HG03060 (cell line): ENCODE measurements at regions not wholly inside any gene's neighbourhood (a gene's known extent, or its start where the extent isn't known, plus 50 kb on each side); places are given as distances from the start of the nearest gene placed in this dataset.
"Not testable (repeated sequence)": the region's sequence is repeated elsewhere in the genome, so short reads cannot be mapped to it uniquely, and the experiment has no call there.

Source experiments
- ATAC-seq: cut with Tn5 transposase; IDR thresholded peaks from one replicate; pipeline ENCODE4 v1.9.1; 2021; ENCODE audit warnings: low read depth, moderate number of reproducible peaks; ENCODE audit not compliant: unreplicated experiment

DNA sequence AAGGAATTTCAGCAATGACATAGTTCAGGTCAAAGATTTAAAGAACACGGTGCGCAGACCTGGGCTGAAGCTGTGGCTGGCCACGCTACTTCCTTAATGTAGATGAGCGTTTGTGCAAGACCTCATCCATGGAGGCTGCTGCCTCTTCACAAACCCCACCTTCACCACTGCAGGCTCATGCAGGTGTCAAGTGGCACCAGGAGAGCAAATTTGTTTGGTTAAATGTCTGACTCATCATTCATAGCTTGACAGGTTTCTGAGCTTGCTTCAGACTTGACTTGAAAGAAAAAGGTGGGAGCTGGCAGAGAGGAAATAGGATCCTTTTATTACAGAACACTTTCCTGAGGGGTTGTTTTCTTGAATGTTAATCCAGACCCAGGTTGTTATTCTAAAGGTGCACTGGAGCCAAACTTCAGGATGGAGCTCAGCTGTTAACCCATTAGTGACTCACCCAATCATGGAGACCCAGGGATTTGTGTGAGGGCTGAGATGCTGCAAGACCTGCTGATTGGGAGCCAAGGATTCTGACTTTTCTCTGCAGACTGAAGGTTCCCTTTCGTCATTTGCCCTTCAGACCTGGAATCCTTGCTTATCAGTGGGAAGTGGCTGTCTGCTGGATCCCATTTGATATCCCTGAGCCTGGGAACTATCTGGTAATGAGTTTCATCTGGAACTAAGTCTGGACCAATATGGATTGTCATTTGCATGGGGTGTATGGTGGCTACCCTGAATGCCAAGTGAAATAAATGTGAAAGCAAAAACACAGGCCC, 315.3 kb downstream of the PTTG2 start:
- ATAC-seq, result no peak

GRCh38 chr4:38278255-38278654, 318.1 kb downstream of the PTTG2 start:
- ATAC-seq, result no peak

DNA sequence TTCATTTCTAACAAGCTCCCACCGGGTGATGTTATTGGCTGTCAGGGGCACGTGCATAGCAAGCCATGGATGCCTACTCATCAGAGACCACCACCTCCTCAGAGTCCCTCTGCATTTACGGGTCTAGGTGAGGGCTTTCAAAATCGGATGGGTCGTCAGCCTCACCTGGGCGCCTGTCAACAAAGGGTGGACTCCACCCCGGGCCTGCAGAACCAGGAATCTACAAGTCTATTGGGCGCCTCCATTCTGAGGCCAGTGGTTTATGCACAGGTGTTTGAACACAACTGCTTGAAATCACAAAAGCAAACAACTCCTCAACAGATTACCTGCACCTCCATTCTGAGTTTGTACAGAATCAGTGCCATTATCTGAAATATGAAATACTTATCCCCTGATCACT, 318.9 kb downstream of the PTTG2 start:
- no peak for ATAC-seq

- no peak for ATAC-seq
Observed at GRCh38 chr4:38279650-38280322, 319.6 kb downstream of the PTTG2 start.

- no peak for ATAC-seq
Observed at GRCh38 chr4:38280323-38280706, 320.1 kb downstream of the PTTG2 start.

GRCh38 chr4:38281371-38282071, 321.3 kb downstream of the PTTG2 start:
- no peak for ATAC-seq

DNA sequence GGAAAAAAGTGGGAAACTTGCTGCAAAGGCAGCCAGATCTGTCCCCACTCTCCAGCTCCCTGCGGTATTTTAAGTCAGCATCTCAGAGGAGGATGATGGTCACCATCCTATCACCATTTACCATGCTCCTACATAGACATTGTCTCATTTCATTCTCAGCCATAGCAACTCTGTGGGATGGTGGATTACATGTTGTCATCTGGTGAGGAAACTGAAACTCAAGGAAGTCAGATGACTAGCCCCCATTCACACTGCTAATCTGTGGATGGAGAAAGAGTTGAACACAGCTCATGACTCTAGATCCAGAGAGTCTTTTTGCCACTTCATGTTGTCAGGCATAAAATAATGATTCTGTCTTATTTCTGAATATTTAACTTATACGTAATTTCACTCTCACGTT, 323.5 kb downstream of the PTTG2 start:
- no peak for ATAC-seq

DNA sequence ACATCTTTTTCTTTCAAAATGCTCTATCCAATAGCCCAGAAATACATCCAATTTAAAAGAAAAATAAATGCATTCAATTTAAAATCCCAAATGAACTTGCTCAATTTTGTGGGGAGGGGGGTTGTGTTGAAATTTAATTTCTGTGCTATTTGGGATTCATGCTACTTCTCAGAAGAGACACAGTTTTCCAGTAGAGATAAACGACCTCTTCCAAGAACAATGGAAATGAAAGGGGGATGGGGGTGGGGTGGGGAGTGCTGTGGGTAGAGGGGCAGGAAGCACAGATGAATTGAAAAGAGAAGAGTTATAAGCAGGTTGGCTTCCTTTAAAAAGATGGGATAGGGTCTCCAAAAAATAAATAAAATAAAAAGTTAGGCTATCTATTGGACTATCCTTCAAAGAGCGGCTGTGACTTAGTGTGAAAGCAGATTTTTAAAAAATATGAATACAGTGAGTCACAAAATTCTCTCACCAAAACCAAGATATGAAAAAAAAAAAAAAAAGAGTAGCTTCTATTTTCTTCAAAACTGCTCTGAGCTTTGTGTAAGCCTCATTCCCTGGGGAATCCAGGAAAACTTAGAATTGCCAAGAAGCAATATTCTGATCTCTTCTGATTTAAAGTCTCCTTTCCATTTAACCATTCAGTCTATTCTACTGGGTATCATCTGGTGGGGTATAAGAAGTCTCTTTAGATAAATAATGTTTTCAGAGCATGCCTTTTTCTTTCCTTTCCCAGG, 324.3 kb downstream of the PTTG2 start:
- no peak for ATAC-seq

- ATAC-seq, result no peak
Observed at GRCh38 chr4:38287101-38287851, 327.1 kb downstream of the PTTG2 start.

GRCh38 chr4:38289553-38289952, 329.4 kb downstream of the PTTG2 start:
- ATAC-seq, result no peak

DNA sequence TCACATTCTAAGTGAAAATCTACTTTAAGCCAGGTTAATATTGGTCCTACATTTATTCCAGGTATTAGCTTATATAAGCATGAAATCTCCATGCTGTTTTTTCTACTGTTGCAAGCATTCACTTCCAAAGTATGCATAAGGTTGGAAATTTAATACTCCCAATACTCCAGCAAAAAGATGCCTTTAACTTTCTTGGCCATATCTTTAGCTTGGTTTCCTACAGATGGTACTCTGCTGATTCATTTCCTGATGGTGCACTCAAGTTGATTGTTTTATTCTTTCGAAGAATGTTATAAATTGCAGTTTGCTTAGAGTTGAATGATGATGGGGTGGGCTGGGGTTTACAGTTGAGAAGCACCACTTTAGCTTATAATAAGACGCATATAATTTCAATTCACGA, 330.2 kb downstream of the PTTG2 start:
- no peak for ATAC-seq

GRCh38 chr4:38290914-38291313, 330.7 kb downstream of the PTTG2 start:
- ATAC-seq, result no peak

DNA sequence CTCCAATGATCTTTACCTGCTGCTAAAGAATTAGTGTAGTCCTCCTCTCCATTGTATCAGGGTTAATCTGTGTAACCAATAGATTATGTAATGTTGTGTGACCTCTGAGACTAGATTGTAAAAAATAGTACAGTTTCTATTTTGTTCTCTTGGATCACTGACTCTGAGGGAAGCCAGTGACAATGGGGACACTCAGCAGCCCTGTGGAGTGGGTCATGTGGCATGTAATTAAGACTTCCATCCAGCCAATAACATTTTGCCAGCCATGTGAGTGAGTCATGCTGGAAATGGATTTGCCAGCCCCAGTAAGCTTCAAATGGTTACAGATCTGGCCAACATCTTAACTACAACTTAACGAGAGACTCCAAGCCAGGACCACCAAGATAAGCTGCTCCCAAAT, 332.3 kb downstream of the PTTG2 start:
- ATAC-seq, result no peak

DNA sequence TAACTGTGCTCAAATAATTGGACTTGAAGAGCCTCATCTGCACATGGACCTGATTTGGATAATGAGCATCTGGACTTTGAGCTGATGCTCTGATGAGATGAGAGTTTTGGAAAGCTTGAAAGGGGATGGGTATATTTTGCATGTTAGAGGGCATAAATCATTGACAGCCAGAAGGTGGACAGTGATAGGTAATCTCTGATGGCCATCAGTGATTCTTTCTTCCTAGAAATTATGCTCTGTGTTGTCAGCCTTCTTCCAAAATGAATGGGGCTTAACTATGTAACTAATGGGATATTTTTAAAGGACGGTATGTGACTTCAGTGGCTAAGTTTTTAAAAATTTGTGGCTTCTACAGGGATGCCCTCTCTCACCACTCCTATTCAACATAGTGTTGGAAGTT, 334.0 kb downstream of the PTTG2 start:
- no peak for ATAC-seq

DNA sequence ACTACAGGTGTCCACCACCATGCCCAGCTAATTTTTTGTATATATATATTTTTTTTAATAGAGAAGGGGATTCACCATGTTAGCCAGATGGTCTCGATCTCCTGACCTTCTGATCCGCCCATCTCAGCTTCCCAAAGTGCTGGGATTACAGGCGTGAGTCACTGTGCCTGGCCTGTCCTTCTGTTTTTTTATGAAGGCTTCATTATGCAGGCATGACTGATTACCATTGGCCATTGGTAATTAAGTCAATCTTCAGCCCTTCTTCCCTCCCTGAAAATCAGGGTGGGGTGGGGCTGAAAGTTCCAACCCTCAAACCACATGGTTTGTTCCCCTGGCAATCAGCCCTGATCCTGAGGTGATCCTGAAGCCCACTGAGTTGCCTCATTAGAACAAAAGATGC, 336.9 kb downstream of the PTTG2 start:
- ATAC-seq, result no peak

GRCh38 chr4:38298868-38299713, 338.9 kb downstream of the PTTG2 start:
- no peak for ATAC-seq

- ATAC-seq, result no peak
Observed at GRCh38 chr4:38302910-38303309, 342.7 kb downstream of the PTTG2 start.

GRCh38 chr4:38304460-38304859, 344.3 kb downstream of the PTTG2 start:
- not testable (repeated sequence) for ATAC-seq

- ATAC-seq, result peak; percentile 41
Observed at GRCh38 chr4:38306482-38307071, 346.4 kb downstream of the PTTG2 start.
